Endodermal cell (in vitro differentiated cells): ENCODE measurements at regions not wholly inside any gene's neighbourhood (a gene's known extent, or its start where the extent isn't known, plus 50 kb on each side); places are given as distances from the start of the nearest gene placed in this dataset.

ENCODE experiments used
- DNase-seq: peaks from one replicate; pipeline ENCODE4 v3.0.0-alpha.2; 2017
- H3K27ac ChIP-seq: 2 replicates; pipeline ENCODE4 v1.5.1; 2013; ENCODE audit warnings: mild to moderate bottlenecking, low read depth, low read length, moderate library complexity
- H3K27me3 ChIP-seq: 2 replicates; pipeline ENCODE4 v1.6.1; 2013; ENCODE audit warnings: mild to moderate bottlenecking, low read length, moderate library complexity; ENCODE audit not compliant: insufficient read depth, control insufficient read depth, poor library complexity, severe bottlenecking
- H3K36me3 ChIP-seq: 2 replicates; pipeline ENCODE4 v1.7.0; 2013; ENCODE audit warnings: mild to moderate bottlenecking, low read length, moderate library complexity; ENCODE audit not compliant: control insufficient read depth, insufficient read depth
- H3K4me1 ChIP-seq: one replicate; pipeline ENCODE4 v1.7.0; 2013; ENCODE audit warnings: low read length; ENCODE audit not compliant: control insufficient read depth, insufficient read depth
- H3K4me3 ChIP-seq: 2 replicates; pipeline ENCODE4 v1.5.1; 2013; ENCODE audit warnings: mild to moderate bottlenecking, low read length, moderate library complexity
- H3K9ac ChIP-seq: 2 replicates; pipeline ENCODE4 v1.6.1; 2013; ENCODE audit warnings: mild to moderate bottlenecking, low read length, moderate library complexity; ENCODE audit not compliant: poor library complexity, severe bottlenecking; ENCODE audit errors: extremely low read depth
- H3K9me3 ChIP-seq: 2 replicates; pipeline ENCODE4 v1.6.1; 2013; ENCODE audit warnings: mild to moderate bottlenecking, low read length, moderate library complexity; ENCODE audit not compliant: control insufficient read depth
- H3K27ac Mint-ChIP-seq: 2 replicates; pipeline ENCODE4 v1.8.0; 2020; ENCODE audit warnings: mixed read lengths
- H3K27me3 Mint-ChIP-seq: 2 replicates; pipeline ENCODE4 v1.8.0; 2021; ENCODE audit warnings: mild to moderate bottlenecking, mixed read lengths; ENCODE audit not compliant: insufficient read depth
- H3K36me3 Mint-ChIP-seq: 2 replicates; pipeline ENCODE4 v1.8.0; 2020; ENCODE audit warnings: low read depth, mixed read lengths
- H3K4me1 Mint-ChIP-seq: 2 replicates; pipeline ENCODE4 v1.8.0; 2020; ENCODE audit warnings: mixed read lengths
- H3K4me3 Mint-ChIP-seq: 2 replicates; pipeline ENCODE4 v1.8.0; 2020; ENCODE audit warnings: mild to moderate bottlenecking, moderate library complexity, mixed read lengths
- H3K9me3 Mint-ChIP-seq: 2 replicates; pipeline ENCODE4 v1.8.0; 2020; ENCODE audit warnings: mild to moderate bottlenecking, mixed read lengths
- WGBS, 2 experiments: methylation state at CpG; one replicate each; pipeline versions ENCODE4 v1.1.5 to v1.1.7; 2013; ENCODE audit warnings: missing lambda C conversion rate in 2 of 2, mixed read lengths in 1 of 2; ENCODE audit not compliant: insufficient coverage in 1 of 2, insufficient read length in 1 of 2; 5-methylcytosine and 5-hydroxymethylcytosine counted together
- TF ChIP-seq, protein P1 (sequence below): fragments of 200-600 bp; sonication (generic); conservative IDR thresholded peaks from 2 replicates; pipeline ENCODE4 v1.5.0; 2021; ENCODE audit warnings: antibody characterized with exemption, mild to moderate bottlenecking

DNA sequence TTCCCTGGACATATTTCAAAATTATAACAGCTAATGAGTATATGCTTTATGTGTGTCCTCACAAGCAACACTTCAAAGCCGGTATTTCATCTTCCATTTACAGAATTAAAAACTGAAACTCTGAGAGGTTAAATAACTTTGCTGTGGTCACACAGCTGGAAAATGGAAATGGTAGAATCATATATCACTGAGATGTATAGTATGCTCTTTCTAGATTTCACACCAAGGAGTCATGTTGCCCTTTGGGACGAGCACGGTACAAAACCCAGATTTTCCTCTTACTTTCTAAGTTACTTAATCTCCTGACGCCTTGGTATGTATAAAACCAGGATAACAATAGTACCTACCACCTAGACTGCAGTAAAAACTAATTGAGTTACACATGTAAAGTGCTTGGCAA lies 152.6 kb upstream of the GRIP1 start:
- no peaks in the 10 kb centered on the region for H3K9me3 ChIP-seq
- no peak for DNase-seq
- Mint-ChIP-seq H3K27ac (no peak overlapping the region), H3K4me3 (no peak overlapping the region), H3K36me3 (no peaks in the 10 kb centered on the region), H3K9me3 (no peaks in the 10 kb centered on the region), H3K27me3 (no peaks in the 10 kb centered on the region), H3K4me1 (no peaks in the 10 kb centered on the region)
- H3K27me3 ChIP-seq: no peaks in the 10 kb centered on the region
- no peak overlapping the region for H3K4me3 ChIP-seq
- TF ChIP-seq, protein P1, sequence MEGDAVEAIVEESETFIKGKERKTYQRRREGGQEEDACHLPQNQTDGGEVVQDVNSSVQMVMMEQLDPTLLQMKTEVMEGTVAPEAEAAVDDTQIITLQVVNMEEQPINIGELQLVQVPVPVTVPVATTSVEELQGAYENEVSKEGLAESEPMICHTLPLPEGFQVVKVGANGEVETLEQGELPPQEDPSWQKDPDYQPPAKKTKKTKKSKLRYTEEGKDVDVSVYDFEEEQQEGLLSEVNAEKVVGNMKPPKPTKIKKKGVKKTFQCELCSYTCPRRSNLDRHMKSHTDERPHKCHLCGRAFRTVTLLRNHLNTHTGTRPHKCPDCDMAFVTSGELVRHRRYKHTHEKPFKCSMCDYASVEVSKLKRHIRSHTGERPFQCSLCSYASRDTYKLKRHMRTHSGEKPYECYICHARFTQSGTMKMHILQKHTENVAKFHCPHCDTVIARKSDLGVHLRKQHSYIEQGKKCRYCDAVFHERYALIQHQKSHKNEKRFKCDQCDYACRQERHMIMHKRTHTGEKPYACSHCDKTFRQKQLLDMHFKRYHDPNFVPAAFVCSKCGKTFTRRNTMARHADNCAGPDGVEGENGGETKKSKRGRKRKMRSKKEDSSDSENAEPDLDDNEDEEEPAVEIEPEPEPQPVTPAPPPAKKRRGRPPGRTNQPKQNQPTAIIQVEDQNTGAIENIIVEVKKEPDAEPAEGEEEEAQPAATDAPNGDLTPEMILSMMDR: no peak
- no peaks in the 10 kb centered on the region for H3K36me3 ChIP-seq
- 92% methylated on average over 4 of the region's 4 CpGs; no CpG with 5 or more reads in 1 of the 2 experiments for WGBS, 2 experiments
- no peak overlapping the region for H3K27ac ChIP-seq
- H3K4me1 ChIP-seq: no peaks in the 10 kb centered on the region
- no peak overlapping the region for H3K9ac ChIP-seq

DNA sequence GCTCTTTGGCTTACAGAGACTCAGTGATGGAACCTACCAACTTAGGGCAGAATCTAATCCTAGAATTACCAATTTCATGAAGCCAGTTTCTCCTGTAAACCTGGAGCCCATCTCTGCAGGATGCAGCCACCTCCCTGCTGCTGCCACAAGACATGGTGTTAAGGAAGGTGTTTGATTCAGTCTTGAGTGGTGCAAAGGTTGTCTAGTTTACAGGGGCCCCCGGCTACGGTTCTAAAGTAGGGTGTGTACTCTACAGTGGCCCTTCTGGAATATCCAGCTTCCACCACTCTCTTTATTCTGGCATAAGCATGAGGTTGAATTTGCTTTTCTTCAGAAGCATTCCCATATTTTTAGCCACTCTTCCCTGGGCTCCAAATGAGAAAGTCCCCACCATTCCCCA lies 154.1 kb upstream of the GRIP1 start:
- DNase-seq: no peak
- Histone ChIP-seq H3K4me1 (no peaks in the 10 kb centered on the region), H3K36me3 (no peaks in the 10 kb centered on the region), H3K4me3 (no peak overlapping the region), H3K27me3 (no peaks in the 10 kb centered on the region), H3K27ac (no peak overlapping the region), H3K9me3 (no peaks in the 10 kb centered on the region), H3K9ac (no peak overlapping the region)
- TF ChIP-seq, protein P1: no peak
- no peaks in the 10 kb centered on the region for H3K4me1 Mint-ChIP-seq
- no peaks in the 10 kb centered on the region for H3K27me3 Mint-ChIP-seq
- H3K27ac Mint-ChIP-seq: no peak overlapping the region
- H3K9me3 Mint-ChIP-seq: no peaks in the 10 kb centered on the region
- no peak overlapping the region for H3K4me3 Mint-ChIP-seq
- 100% methylated on average over 2 of the region's 2 CpGs; no CpG with 5 or more reads in 1 of the 2 experiments for WGBS, 2 experiments
- H3K36me3 Mint-ChIP-seq: no peaks in the 10 kb centered on the region

DNA sequence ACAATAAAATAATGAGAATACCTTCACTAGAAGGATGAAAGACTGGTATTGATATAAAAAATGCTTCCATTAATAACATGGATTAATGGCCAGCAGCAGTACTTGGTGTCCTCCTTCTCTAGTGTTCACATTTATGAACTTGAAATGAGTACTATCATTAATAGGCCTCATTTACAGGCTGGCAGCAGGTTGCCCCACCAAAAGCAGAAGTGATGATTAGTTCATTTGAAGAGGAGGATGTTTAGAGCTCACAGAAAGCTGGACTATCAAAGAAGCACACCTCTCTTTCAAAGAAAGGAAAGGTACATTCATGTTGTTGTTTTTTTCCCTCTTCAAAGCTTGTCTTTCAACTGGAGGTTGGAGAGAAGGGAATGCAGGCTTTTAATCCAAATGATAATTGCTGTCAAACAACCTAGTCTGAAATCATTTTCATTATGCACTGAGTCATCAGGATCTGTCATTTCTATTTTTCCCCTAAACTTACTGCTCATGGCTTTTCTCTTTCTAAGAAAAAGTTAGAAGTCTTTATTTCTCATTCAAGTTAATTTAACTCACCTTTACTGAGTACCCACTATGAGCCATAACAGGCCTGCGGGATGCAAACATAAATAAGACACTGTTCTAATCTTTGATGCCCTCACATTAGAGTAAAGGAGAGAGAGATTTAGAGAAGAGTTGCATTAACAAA lies 157.9 kb upstream of the GRIP1 start:
- TF ChIP-seq, protein P1: no peak
- no peak for DNase-seq
- H3K9me3 ChIP-seq: no peaks in the 10 kb centered on the region
- 88% methylated on average over 1 of the region's 1 CpG; no CpG with 5 or more reads in 1 of the 2 experiments for WGBS, 2 experiments
- H3K36me3 Mint-ChIP-seq: no peaks in the 10 kb centered on the region
- no peaks in the 10 kb centered on the region for H3K4me1 Mint-ChIP-seq
- H3K4me1 ChIP-seq: no peaks in the 10 kb centered on the region
- no peak overlapping the region for H3K4me3 ChIP-seq
- H3K27me3 ChIP-seq: no peaks in the 10 kb centered on the region
- H3K27me3 Mint-ChIP-seq: no peaks in the 10 kb centered on the region
- H3K36me3 ChIP-seq: no peaks in the 10 kb centered on the region
- no peak overlapping the region for H3K27ac ChIP-seq
- H3K4me3 Mint-ChIP-seq: no peak overlapping the region
- H3K27ac Mint-ChIP-seq: no peak overlapping the region
- H3K9me3 Mint-ChIP-seq: no peaks in the 10 kb centered on the region
- no peak overlapping the region for H3K9ac ChIP-seq
